HepG2 (cell line): ENCODE measurements at regions not wholly inside any gene's neighbourhood (a gene's known extent, or its start where the extent isn't known, plus 50 kb on each side); places are given as distances from the start of the nearest gene placed in this dataset.

Experiments used
- ATAC-seq: fragments of 200-7000 bp; cut with Tn5 transposase; 3 replicates; pipeline ENCODE4 v1.9.1; 2020; ENCODE audit warnings: mild to moderate bottlenecking, moderate library complexity
- BruUV-seq: library from RNA; stranded (reverse); fragments of 400-500 nt; replicated peaks from 2 replicates; lab custom pipeline; 2021; lab: Mats Ljungman, UMichigan
- CTCF ChIA-PET: fragments of 300-600 bp; formaldehyde crosslinking; extraction: SDS; loops from one replicate; lab custom pipeline; 2021; ENCODE audit warnings: low total read pairs, inconsistent platforms, low intra/inter-chr PET ratio; lab: Yijun Ruan, JAX
- POLR2A ChIA-PET: fragments of 350-600 bp; sonication (Branson Sonifier 250); formaldehyde crosslinking; loops from one replicate; lab custom pipeline; 2020; ENCODE audit warnings: antibody characterized with exemption, inconsistent platforms; lab: Yijun Ruan, JAX
- DNase-seq: peaks from one replicate; pipeline ENCODE4 v3.0.0-alpha.2; 2015; ENCODE audit warnings: low spot score
- FAIRE-seq: peaks from 3 replicates; lab custom pipeline; 2011; peaks lifted over from hg19 to GRCh38; lab: Jason Lieb, UNC
- H2AFZ ChIP-seq: one replicate; pipeline ENCODE4 v1.6.1; 2011; ENCODE audit warnings: low read length, inconsistent platforms
- H3K27ac ChIP-seq: fragments of 300-600 bp; 3 replicates; pipeline ENCODE4 v1.8.0; 2011; ENCODE audit warnings: mixed run types, mild to moderate bottlenecking, mixed read lengths, low read length, inconsistent platforms; ENCODE audit not compliant: insufficient read depth; ENCODE audit errors: extremely low read length
- H3K27me3 ChIP-seq, 2 experiments: fragments of 200-600 bp in 1 of 2; 2 replicates in 1 of 2; 3 replicates in 1 of 2; pipeline versions ENCODE4 v1.6.0 to v1.8.0; 2011; ENCODE audit warnings: low read length in 2 of 2, mild to moderate bottlenecking in 2 of 2, moderate library complexity in 2 of 2, inconsistent platforms in 1 of 2; ENCODE audit not compliant: insufficient read depth in 2 of 2, control insufficient read depth in 1 of 2
- H3K36me3 ChIP-seq, 2 experiments: fragments of 200-600 bp in 1 of 2; replicated peaks in 1 of 2; 2 replicates in 1 of 2; 3 replicates in 1 of 2; pipeline versions ENCODE4 v1.5.1 to v1.8.0; 2011; ENCODE audit warnings: low read length in 2 of 2, inconsistent platforms in 1 of 2; ENCODE audit not compliant: insufficient read depth in 2 of 2, control insufficient read depth in 1 of 2
- H3K4me1 ChIP-seq: 2 replicates; pipeline ENCODE4 v1.5.1; 2012; ENCODE audit warnings: low read length, inconsistent platforms; ENCODE audit not compliant: insufficient read depth
- H3K4me2 ChIP-seq: 2 replicates; pipeline ENCODE4 v1.6.0; 2011; ENCODE audit warnings: low read depth, low read length, inconsistent platforms
- H3K4me3 ChIP-seq, 3 experiments: fragments of 200-600 bp in 1 of 3; sonication (generic), shearing (Covaris generic) in 1 of 3; replicated peaks in 1 of 3; 2 replicates each; pipeline ENCODE4 v1.5.1; 2011 to 2016; ENCODE audit warnings: low read length in 3 of 3, inconsistent platforms in 2 of 3, low read depth in 2 of 3, mild to moderate bottlenecking in 2 of 3, control low read depth in 1 of 3, mixed read lengths in 1 of 3; ENCODE audit not compliant: insufficient read depth in 1 of 3
- H3K79me2 ChIP-seq: one replicate; pipeline ENCODE4 v1.6.1; 2011; ENCODE audit warnings: low read length, inconsistent platforms; ENCODE audit not compliant: insufficient read depth
- H3K9ac ChIP-seq: 2 replicates; pipeline ENCODE4 v1.6.0; 2011; ENCODE audit warnings: mild to moderate bottlenecking, low read depth, low read length, inconsistent platforms; ENCODE audit not compliant: insufficient read depth
- H3K9me3 ChIP-seq: 2 replicates; pipeline ENCODE4 v1.5.1; 2012; ENCODE audit warnings: mild to moderate bottlenecking, low read length
- H4K20me1 ChIP-seq: 2 replicates; pipeline ENCODE4 v1.6.0; 2011; ENCODE audit warnings: inconsistent platforms, mild to moderate bottlenecking, low read length, moderate library complexity; ENCODE audit not compliant: insufficient read depth
- FOXM1 ChIP-seq: sonication (generic); formaldehyde crosslinking; IDR thresholded peaks from 2 replicates; pipeline ENCODE4 v1.5.0; 2020; ENCODE audit warnings: missing genetic modification reagents
- MAFF ChIP-seq: IDR thresholded peaks from 2 replicates; pipeline ENCODE4 v1.6.1; 2011; ENCODE audit warnings: low read depth, low read length, improper control_type of control experiment
- MAFK ChIP-seq, 2 experiments: IDR thresholded peaks in 1 of 2; conservative IDR thresholded peaks in 1 of 2; 2 replicates each; pipeline ENCODE4 v1.6.1; 2011; ENCODE audit warnings: improper control_type of control experiment in 2 of 2, low read length in 2 of 2
- NAIF1 ChIP-seq: sonication (generic); formaldehyde crosslinking; IDR thresholded peaks from 2 replicates; pipeline ENCODE4 v1.5.0; 2020; ENCODE audit warnings: mild to moderate bottlenecking, missing genetic modification reagents, borderline replicate concordance
- PITX1 ChIP-seq: sonication (generic); formaldehyde crosslinking; IDR thresholded peaks from 2 replicates; pipeline ENCODE4 v1.5.1; 2020; ENCODE audit warnings: mild to moderate bottlenecking, missing genetic modification reagents
- SMC3 ChIP-seq: IDR thresholded peaks from 2 replicates; pipeline ENCODE4 v1.6.1; 2011; ENCODE audit warnings: low read length, improper control_type of control experiment
- STAG1 ChIP-seq: sonication (generic); formaldehyde crosslinking; IDR thresholded peaks from 2 replicates; pipeline ENCODE4 v1.4.0; 2020; ENCODE audit warnings: missing genetic modification reagents
- TRIM24 ChIP-seq: sonication (generic); formaldehyde crosslinking; IDR thresholded peaks from 2 replicates; pipeline ENCODE4 v1.8.0; 2022; ENCODE audit warnings: mild to moderate bottlenecking, missing genetic modification reagents
- ZBTB4 ChIP-seq: sonication (generic); formaldehyde crosslinking; IDR thresholded peaks from 2 replicates; pipeline ENCODE4 v1.4.0; 2020; ENCODE audit warnings: missing genetic modification reagents, mild to moderate bottlenecking, borderline replicate concordance
- ZFP1 ChIP-seq: IDR thresholded peaks from 2 replicates; pipeline ENCODE4 v1.6.1; 2016
- ZNF24 ChIP-seq: fragments of 450-650 bp; IDR thresholded peaks from 2 replicates; pipeline ENCODE4 v1.6.1; 2017; ENCODE audit warnings: antibody characterized with exemption, mild to moderate bottlenecking
- ZNF549 ChIP-seq: sonication (generic); formaldehyde crosslinking; IDR thresholded peaks from 2 replicates; pipeline ENCODE4 v1.5.0; 2020; ENCODE audit warnings: missing genetic modification reagents
- WGBS: methylation state at CpG from one replicate; pipeline ENCODE4 v1.1.6; 2017; ENCODE audit warnings: low lambda C conversion rate; 5-methylcytosine and 5-hydroxymethylcytosine counted together
- in situ Hi-C: cut with HindIII; loops from 2 replicates; pipeline ENCODE4 v1.10.0; 2017; ENCODE audit warnings: low pct_unique_long_range_greater_than_20kb; ENCODE audit not compliant: extremely low pct_ligation_motif_present
- intact Hi-C: fragments of 100-400 bp; cut with micrococcal nuclease; formaldehyde crosslinking; loops from one replicate; pipeline ENCODE4 v1.10.0; 2022; ENCODE audit not compliant: unreplicated experiment
- TF ChIP-seq, protein P1 (sequence below): sonication (generic); formaldehyde crosslinking; IDR thresholded peaks from 2 replicates; pipeline ENCODE4 v1.5.0; 2020; ENCODE audit warnings: mild to moderate bottlenecking, missing genetic modification reagents, moderate library complexity

GRCh38 chr1:78836726-78837125, 169.8 kb downstream of the ADGRL4 start:
- DNase-seq (no peak), ATAC-seq (no peak), FAIRE-seq (no peak)
- Histone ChIP-seq H3K4me2 (no peak overlapping the region), H3K36me3 (no peaks in the 10 kb centered on the region), H3K27ac (no peak overlapping the region), H3K4me3 (no peak overlapping the region), H2AFZ (peak overlapping the region; percentile 27), H4K20me1 (no peaks in the 10 kb centered on the region), H3K9ac (no peak overlapping the region), H3K9me3 (no peaks in the 10 kb centered on the region; the same call in 1 of the 2 replicates), H3K79me2 (no peaks in the 10 kb centered on the region), H3K4me1 (no peaks in the 10 kb centered on the region), H3K27me3 (no peaks in the 10 kb centered on the region)
- CTCF ChIA-PET: no interaction called here
- intact Hi-C loops: no loop called here
- TF ChIP-seq ZBTB4 (no peak), TRIM24 (CRISPR knock-in tag) (no peak), ZFP1 (CRISPR knock-in tag) (no peak), ZNF24 (no peak)
- in situ Hi-C loops: loop anchor here (25.0 kb wide), 1 partner anchor 526 kb away; no protein-coding TSS in a partner anchor
- BruUV-seq: no TSS peak
- POLR2A ChIA-PET: no interaction called here

- BruUV-seq: no TSS peak
- CTCF ChIA-PET: interaction anchor here (0.9 to 1.4 kb wide), 2 partner anchors 512 to 514 kb away, joined by 3 to 14 read pairs; no protein-coding TSS in a partner anchor
- no peak for ATAC-seq
- Histone ChIP-seq H3K9ac (no peak overlapping the region), H3K27ac (no peak overlapping the region), H3K4me2 (no peak overlapping the region), H3K27me3 (no peaks in the 10 kb centered on the region), H2AFZ (no peak overlapping the region), H3K79me2 (no peaks in the 10 kb centered on the region), H3K4me3 (no peak overlapping the region), H4K20me1 (no peaks in the 10 kb centered on the region), H3K4me1 (no peaks in the 10 kb centered on the region), H3K36me3 (no peaks in the 10 kb centered on the region), H3K9me3 (no peaks in the 10 kb centered on the region)
- WGBS: 19% methylated on average over 2 of the region's 2 CpGs
- peak; percentile 48 for FAIRE-seq
- POLR2A ChIA-PET: no interaction called here
- intact Hi-C loops: no loop called here
- in situ Hi-C loops: loop anchor here (25.0 kb wide), 1 partner anchor 523 kb away; no protein-coding TSS in a partner anchor
- TF ChIP-seq MAFF (0 out of 2 replicates have a peak, but pooled peaks have one; percentile 10), SMC3 (peak; percentile 33; the same call in 1 of the 2 replicates), ZNF549 (no peak), STAG1 (CRISPR knock-in tag) (peak; percentile 63), NAIF1 (CRISPR knock-in tag) (no peak), MAFK (conservative IDR thresholded peaks at IDR 0.05 in 1 of 2, IDR thresholded peaks at IDR 0.05 in 1 of 2; ENCODE audit: low read length in 2 of 2) (peak; percentile 10 to 15; a peak in 1 of 4 replicates), FOXM1 (no peak), PITX1 (CRISPR knock-in tag) (no peak)
- TF ChIP-seq, protein P1, sequence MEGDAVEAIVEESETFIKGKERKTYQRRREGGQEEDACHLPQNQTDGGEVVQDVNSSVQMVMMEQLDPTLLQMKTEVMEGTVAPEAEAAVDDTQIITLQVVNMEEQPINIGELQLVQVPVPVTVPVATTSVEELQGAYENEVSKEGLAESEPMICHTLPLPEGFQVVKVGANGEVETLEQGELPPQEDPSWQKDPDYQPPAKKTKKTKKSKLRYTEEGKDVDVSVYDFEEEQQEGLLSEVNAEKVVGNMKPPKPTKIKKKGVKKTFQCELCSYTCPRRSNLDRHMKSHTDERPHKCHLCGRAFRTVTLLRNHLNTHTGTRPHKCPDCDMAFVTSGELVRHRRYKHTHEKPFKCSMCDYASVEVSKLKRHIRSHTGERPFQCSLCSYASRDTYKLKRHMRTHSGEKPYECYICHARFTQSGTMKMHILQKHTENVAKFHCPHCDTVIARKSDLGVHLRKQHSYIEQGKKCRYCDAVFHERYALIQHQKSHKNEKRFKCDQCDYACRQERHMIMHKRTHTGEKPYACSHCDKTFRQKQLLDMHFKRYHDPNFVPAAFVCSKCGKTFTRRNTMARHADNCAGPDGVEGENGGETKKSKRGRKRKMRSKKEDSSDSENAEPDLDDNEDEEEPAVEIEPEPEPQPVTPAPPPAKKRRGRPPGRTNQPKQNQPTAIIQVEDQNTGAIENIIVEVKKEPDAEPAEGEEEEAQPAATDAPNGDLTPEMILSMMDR (CRISPR knock-in tag): peak; percentile 54
- peak; percentile 23 for DNase-seq
Measured at GRCh38 chr1:78839704-78840277, 166.7 kb downstream of the ADGRL4 start.
